ENCODE measurements at regions not wholly inside any gene's neighbourhood (a gene's known extent, or its start where the extent isn't known, plus 50 kb on each side); places are given as distances from the start of the nearest gene placed in this dataset.
"Not testable (repeated sequence)": the region's sequence is repeated elsewhere in the genome, so short reads cannot be mapped to it uniquely, and the experiment has no call there.

- DNase-seq (ENCODE audit: low spot score) = no peak
Observed at GRCh38 chr3:34878488-34878887, 760.8 kb upstream of the ARPP21 start.

- DNase-seq (ENCODE audit: low spot score) = no peak
Observed at GRCh38 chr3:34881026-34881425, 758.3 kb upstream of the ARPP21 start.

GRCh38 chr3:34882764-34883163 lies 756.6 kb upstream of the ARPP21 start:
- DNase-seq (ENCODE audit: low spot score) = no peak

GRCh38 chr3:34884007-34884406 lies 755.3 kb upstream of the ARPP21 start:
- DNase-seq (ENCODE audit: low spot score) = no peak

GRCh38 chr3:34886443-34886842 lies 752.9 kb upstream of the ARPP21 start:
- no peak for DNase-seq (ENCODE audit: low spot score)

- DNase-seq (ENCODE audit: low spot score) = no peak
Observed at GRCh38 chr3:34889641-34890040, 749.7 kb upstream of the ARPP21 start.

GRCh38 chr3:34890247-34890646 lies 749.1 kb upstream of the ARPP21 start:
- no peak for DNase-seq (ENCODE audit: low spot score)

- no peak for DNase-seq (ENCODE audit: low spot score)
Observed at GRCh38 chr3:34891941-34892340, 747.4 kb upstream of the ARPP21 start.

- no peak for DNase-seq (ENCODE audit: low spot score)
Observed at GRCh38 chr3:34895841-34896240, 743.5 kb upstream of the ARPP21 start.

- DNase-seq (ENCODE audit: low spot score) = not testable (repeated sequence)
Observed at GRCh38 chr3:34909679-34910078, 729.6 kb upstream of the ARPP21 start.

GRCh38 chr3:34919025-34919424 lies 720.3 kb upstream of the ARPP21 start:
- DNase-seq (ENCODE audit: low spot score) = no peak

GRCh38 chr3:34920806-34921205 lies 718.5 kb upstream of the ARPP21 start:
- DNase-seq (ENCODE audit: low spot score) = no peak

GRCh38 chr3:34924961-34925360 lies 714.4 kb upstream of the ARPP21 start:
- DNase-seq (ENCODE audit: low spot score) = no peak

GRCh38 chr3:34925851-34926250 lies 713.5 kb upstream of the ARPP21 start:
- no peak for DNase-seq (ENCODE audit: low spot score)

- no peak for DNase-seq (ENCODE audit: low spot score)
Observed at GRCh38 chr3:34929036-34929435, 710.3 kb upstream of the ARPP21 start.

GRCh38 chr3:34934660-34935059 lies 704.7 kb upstream of the ARPP21 start:
- DNase-seq (ENCODE audit: low spot score) = no peak

GRCh38 chr3:34938784-34939183 lies 700.5 kb upstream of the ARPP21 start:
- no peak for DNase-seq (ENCODE audit: low spot score)

- no peak for DNase-seq (ENCODE audit: low spot score)
Observed at GRCh38 chr3:34942256-34942655, 697.1 kb upstream of the ARPP21 start.

- no peak for DNase-seq (ENCODE audit: low spot score)
Observed at GRCh38 chr3:34947834-34948233, 691.5 kb upstream of the ARPP21 start.

GRCh38 chr3:34948517-34948916 lies 690.8 kb upstream of the ARPP21 start:
- no peak for DNase-seq (ENCODE audit: low spot score)

GRCh38 chr3:34955680-34956079 lies 683.6 kb upstream of the ARPP21 start:
- no peak for DNase-seq (ENCODE audit: low spot score)

GRCh38 chr3:34956511-34956910 lies 682.8 kb upstream of the ARPP21 start:
- DNase-seq (ENCODE audit: low spot score) = no peak

- no peak for DNase-seq (ENCODE audit: low spot score)
Observed at GRCh38 chr3:34957677-34958076, 681.6 kb upstream of the ARPP21 start.

- no peak for DNase-seq (ENCODE audit: low spot score)
Observed at GRCh38 chr3:34969513-34969912, 669.8 kb upstream of the ARPP21 start.

GRCh38 chr3:34972481-34972880 lies 666.8 kb upstream of the ARPP21 start:
- DNase-seq (ENCODE audit: low spot score) = no peak
